ENCODE measurements at regions not wholly inside any gene's neighbourhood (a gene's known extent, or its start where the extent isn't known, plus 50 kb on each side); places are given as distances from the start of the nearest gene placed in this dataset.

- no peak for DNase-seq
Observed at GRCh38 chr6:22036699-22037098, 260.1 kb downstream of the PRL start.

DNA sequence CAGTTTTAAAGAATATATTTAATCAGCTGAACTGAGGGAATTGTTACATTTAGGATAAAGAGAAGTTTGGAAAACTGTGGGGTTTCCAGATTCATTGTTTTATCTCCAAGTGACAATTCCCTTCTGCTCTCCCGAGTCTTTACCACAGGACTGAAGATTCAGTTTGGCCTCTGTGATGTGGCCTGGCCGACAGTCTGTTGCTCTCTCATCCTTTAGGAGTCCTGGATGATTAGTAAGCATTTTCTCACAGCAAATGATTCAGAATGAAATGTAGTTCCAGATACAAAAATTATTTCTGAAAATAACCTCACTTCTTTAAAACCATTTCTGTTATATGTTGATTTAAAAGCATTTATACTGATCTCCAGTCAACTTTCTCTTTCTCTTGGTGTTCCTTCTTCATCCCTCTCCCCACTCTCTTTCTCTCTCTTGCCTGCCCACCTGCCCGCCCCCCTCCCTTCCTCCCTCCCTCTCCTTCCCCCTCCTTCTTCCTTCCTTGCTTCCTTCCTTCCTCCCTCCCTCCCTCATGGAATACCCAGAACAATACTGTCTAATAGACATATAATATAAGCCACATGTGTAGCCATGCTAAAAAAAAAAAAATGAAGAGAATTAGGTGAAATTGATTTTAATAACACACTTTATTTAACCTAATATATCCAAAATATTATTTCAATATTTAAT is 254.9 kb downstream of the PRL start:
- no peak for DNase-seq

DNA sequence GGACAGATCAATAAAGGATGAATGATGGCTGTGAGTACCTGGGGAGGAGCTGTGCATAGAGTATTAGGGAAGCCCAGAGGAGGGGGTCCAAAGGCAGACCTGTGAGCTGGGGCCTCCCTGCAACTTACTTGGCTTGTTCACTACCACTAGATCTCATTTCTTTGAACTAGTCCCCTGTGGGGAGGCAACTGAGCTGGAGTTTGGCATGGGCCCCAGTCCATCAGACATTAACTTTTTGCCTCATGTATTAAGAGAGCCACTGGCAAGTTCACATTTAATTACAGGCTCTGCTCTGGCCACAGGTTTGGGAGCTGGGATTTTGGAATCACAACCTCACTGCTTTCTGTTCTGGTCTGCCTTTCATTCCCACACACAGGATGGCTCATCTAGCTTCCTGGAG is 254.1 kb downstream of the PRL start:
- no peak for DNase-seq

DNA sequence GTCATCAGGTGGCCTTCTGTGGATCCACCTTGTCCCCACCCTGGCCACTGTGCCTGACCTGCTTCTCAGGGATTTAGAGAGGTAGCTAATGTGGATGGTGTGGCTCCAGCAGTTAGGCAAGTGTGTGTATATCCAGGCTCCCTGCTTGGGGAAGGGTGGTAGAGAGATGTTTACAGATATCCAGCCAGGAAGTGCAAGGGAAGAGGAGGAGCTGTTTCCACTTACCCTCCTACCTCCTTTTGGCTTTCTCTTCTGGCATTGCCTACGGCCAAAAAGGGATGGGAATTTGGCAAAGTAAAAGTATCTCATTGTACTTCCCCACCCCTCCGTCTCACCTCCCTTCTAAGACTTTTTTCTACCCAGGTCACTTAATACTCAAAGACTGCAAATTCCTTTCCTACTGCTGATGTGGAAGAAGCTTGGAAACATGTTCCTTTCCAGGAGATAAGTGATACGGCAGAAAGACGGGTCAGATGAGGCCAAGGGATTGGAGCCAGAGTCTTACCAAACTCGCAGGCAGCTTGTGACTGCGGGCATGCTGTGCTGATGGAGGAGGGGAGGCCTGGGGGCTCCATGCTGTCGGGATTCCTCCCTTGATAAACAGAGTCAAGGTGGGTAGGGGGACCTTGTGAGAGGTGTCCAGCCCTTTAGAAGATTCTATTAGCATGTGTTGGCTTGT is 253.4 kb downstream of the PRL start:
- no peak for DNase-seq

GRCh38 chr6:22045261-22045912 is 251.4 kb downstream of the PRL start:
- no peak for DNase-seq

- DNase-seq: no peak
Observed at GRCh38 chr6:22049002-22049401, 247.8 kb downstream of the PRL start.

DNA sequence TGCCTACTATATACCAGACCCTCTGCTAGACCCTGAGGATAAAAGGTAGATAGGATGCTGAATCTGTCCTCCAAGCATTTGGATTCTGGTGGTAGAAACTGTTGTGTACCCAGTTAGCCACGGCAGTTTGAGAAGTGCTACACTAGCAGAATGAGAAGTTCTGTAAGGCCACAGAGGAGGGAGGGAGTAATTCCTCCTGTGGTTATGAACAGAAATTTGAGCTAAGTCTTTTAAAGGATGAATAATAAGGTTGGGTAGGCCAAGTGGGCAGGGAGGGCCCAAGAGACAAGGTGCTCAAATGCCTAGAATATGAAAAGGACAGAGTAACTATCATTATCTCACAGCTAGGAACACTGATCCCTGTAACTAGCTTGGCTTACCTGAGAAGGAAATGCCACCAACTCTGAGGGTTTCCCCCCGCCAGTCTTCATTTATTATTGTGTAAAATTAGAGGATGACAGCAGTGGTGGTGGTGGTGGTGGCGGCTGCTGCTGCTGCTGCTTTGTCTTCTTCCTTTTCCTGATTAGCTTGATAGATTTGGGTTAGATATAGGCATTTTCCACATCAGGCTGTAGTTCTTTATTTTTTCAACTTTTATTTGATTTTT is 243.3 kb downstream of the PRL start:
- DNase-seq: no peak

GRCh38 chr6:22056398-22056797 is 240.4 kb downstream of the PRL start:
- no peak for DNase-seq

- no peak for DNase-seq
Observed at GRCh38 chr6:22057962-22058361, 238.9 kb downstream of the PRL start.

- no peak for DNase-seq
Observed at GRCh38 chr6:22059126-22059525, 237.7 kb downstream of the PRL start.

DNA sequence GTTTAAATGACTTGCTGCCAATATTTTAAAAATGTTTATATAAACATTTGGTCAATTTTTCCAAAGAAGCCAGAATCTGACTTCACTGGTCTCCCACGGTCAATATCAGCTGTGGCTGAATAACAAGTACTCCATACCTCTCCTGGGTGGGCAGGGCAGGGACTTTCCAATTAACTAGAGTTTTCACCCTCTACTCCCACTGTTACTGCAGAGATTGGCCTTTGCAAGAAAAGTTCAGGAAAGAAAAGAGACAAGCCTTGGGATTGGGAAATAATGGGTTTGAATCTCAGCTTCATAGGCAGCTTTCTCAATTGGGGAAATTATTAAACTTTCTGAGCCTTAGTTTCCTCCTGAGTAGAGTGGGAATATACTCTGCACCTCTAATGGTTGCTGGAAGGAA is 236.9 kb downstream of the PRL start:
- no peak for DNase-seq

DNA sequence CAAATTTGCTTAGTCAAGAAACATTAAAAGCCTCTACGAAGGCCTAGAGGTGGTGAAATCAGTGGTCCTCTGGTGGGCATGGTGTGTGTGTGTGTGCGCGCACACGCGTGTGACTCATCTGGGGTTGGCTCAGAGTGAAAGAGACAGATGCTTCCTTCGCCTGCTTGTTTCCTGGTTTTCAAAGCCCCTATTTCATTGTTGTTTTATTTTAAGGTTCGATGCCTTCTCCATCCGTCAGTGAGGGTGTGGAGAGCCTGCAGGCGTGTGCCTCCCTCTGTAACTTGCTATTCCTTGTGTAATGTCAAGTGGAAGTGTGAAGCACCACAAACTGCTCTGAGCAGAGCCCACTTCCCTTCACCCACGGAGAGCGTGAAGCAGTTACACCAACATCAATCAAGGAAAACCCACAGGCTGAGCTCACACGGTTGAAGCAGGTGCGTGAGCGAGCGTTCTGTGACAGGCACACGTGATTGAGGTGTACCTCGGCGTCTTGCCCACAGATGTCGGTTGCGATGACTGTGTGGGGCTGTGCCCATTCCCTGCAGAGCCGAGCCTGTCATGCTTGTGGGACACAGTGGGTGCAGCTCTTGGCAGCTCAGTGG is 233.9 kb downstream of the PRL start:
- DNase-seq: no peak

- no peak for DNase-seq
Observed at GRCh38 chr6:22064558-22064957, 232.3 kb downstream of the PRL start.

DNA sequence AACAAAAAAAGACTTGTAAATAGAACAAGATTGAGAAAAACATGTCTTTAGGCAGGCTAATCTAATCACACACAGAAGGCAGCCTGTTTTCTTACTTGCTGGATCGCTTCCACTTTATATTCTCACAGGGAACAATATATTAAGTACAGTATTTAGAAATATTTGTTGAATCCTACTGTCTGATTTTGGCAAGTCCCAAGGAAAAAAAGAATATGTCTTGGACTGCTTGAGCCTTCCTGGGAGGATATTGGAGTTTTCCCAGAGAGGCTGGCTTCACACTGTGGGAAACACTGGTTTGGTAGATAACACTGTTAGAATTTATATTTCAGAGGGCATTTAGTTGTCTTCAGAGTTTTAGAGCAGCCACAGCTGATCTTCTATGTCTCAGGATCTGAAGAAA is 229.7 kb downstream of the PRL start:
- DNase-seq: no peak

DNA sequence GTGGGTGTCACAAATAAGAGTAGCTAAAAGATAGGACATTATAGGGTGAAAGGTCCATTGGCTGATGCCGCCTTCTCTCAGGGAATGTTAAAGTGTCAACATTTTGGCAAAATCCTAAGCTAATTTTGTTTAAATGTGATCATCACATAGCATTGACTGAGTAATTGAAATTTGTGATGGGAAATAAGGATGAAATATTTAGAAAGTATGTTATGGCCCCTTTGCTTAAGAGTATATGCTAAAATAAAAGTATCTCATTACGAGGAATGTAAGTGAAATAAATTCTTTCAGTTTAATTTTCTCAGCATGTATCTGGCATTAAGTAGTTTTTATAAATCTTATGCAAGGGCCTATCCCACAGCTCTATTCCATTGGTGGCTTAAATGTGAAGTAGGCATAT is 229.2 kb downstream of the PRL start:
- DNase-seq: no peak

GRCh38 chr6:22068561-22069305 is 228.1 kb downstream of the PRL start:
- no peak for DNase-seq

GRCh38 chr6:22069306-22069800 is 227.5 kb downstream of the PRL start:
- DNase-seq: no peak

GRCh38 chr6:22071270-22072041 is 225.4 kb downstream of the PRL start:
- no peak for DNase-seq

DNA sequence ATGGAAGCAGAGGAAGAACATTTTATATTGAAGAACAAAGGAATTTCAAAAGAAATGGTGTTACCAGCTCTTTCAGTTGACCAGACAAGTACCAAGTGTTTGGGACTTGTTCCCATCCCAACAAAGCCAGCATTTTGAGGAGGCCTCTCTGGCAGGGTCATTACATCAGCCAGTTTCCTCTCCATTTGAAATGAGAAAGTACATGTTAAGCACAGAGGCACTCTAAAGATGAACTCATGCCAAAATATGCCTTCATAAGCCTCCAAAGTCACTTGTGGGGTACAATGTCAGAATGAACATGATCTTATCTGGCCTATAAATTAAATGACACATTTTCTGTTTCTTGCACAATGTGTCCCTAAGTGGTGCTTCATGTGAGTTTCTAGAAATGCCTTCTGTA is 223.9 kb downstream of the PRL start:
- DNase-seq: no peak

- DNase-seq: no peak
Observed at GRCh38 chr6:22073516-22074198, 223.2 kb downstream of the PRL start.

GRCh38 chr6:22078288-22078687 is 218.5 kb downstream of the PRL start:
- DNase-seq: no peak
